ENCODE measurements at regions not wholly inside any gene's neighbourhood (a gene's known extent, or its start where the extent isn't known, plus 50 kb on each side); places are given as distances from the start of the nearest gene placed in this dataset.

- DNase-seq = no peak
These were observed 560.5 kb downstream of the MID1IP1 start for GRCh38 chrX:39361736-39362135.

GRCh38 chrX:39367416-39367815 lies 566.2 kb downstream of the MID1IP1 start:
- DNase-seq = no peak

- no peak for DNase-seq
These were observed 570.9 kb downstream of the MID1IP1 start for GRCh38 chrX:39372115-39372514.

GRCh38 chrX:39377157-39377556 lies 575.9 kb downstream of the MID1IP1 start:
- peak; percentile 15 for DNase-seq

- no peak for DNase-seq
These were observed 576.5 kb downstream of the MID1IP1 start for GRCh38 chrX:39377773-39378172.

- no peak for DNase-seq
These were observed 580.2 kb downstream of the MID1IP1 start for GRCh38 chrX:39381422-39381821.

- no peak for DNase-seq
These were observed 583.7 kb downstream of the MID1IP1 start for GRCh38 chrX:39384996-39385395.

GRCh38 chrX:39388730-39389129 lies 587.5 kb downstream of the MID1IP1 start:
- DNase-seq = no peak

GRCh38 chrX:39396358-39396995 lies 595.2 kb downstream of the MID1IP1 start:
- peak; percentile 88 for DNase-seq

- DNase-seq = peak; percentile 77
These were observed 596.4 kb downstream of the MID1IP1 start for GRCh38 chrX:39397561-39398199.

- peak; percentile 44 for DNase-seq
These were observed 597.1 kb downstream of the MID1IP1 start for GRCh38 chrX:39398215-39398962.

GRCh38 chrX:39398963-39399261 lies 597.7 kb downstream of the MID1IP1 start:
- no peak for DNase-seq

GRCh38 chrX:39399387-39399786 lies 598.1 kb downstream of the MID1IP1 start:
- no peak for DNase-seq

GRCh38 chrX:39401483-39402110 lies 600.3 kb downstream of the MID1IP1 start:
- no peak for DNase-seq

- no peak for DNase-seq
These were observed 600.9 kb downstream of the MID1IP1 start for GRCh38 chrX:39402158-39402557.

GRCh38 chrX:39406799-39407198 lies 605.5 kb downstream of the MID1IP1 start:
- DNase-seq = no peak

GRCh38 chrX:39409246-39409917 lies 608.1 kb downstream of the MID1IP1 start:
- DNase-seq = no peak

GRCh38 chrX:39414290-39414854 lies 613.1 kb downstream of the MID1IP1 start:
- no peak for DNase-seq

GRCh38 chrX:39416547-39417260 lies 615.4 kb downstream of the MID1IP1 start:
- no peak for DNase-seq

GRCh38 chrX:39418254-39418704 lies 617.0 kb downstream of the MID1IP1 start:
- DNase-seq = no peak

- DNase-seq = peak; percentile 53
These were observed 617.7 kb downstream of the MID1IP1 start for GRCh38 chrX:39418731-39419638.

All from NCI-H1092 treated with DMSO at 0.1 percent for 48 hours (cell line).